CD4-positive, alpha-beta T cell treated with Interleukin-6 for 4 hours (primary cell): ENCODE measurements at regions not wholly inside any gene's neighbourhood (a gene's known extent, or its start where the extent isn't known, plus 50 kb on each side); places are given as distances from the start of the nearest gene placed in this dataset.

Experiments
- DNase-seq: peaks from one replicate; pipeline ENCODE4 v3.0.0-alpha.2; 2020; ENCODE audit warnings: mixed read lengths

DNA sequence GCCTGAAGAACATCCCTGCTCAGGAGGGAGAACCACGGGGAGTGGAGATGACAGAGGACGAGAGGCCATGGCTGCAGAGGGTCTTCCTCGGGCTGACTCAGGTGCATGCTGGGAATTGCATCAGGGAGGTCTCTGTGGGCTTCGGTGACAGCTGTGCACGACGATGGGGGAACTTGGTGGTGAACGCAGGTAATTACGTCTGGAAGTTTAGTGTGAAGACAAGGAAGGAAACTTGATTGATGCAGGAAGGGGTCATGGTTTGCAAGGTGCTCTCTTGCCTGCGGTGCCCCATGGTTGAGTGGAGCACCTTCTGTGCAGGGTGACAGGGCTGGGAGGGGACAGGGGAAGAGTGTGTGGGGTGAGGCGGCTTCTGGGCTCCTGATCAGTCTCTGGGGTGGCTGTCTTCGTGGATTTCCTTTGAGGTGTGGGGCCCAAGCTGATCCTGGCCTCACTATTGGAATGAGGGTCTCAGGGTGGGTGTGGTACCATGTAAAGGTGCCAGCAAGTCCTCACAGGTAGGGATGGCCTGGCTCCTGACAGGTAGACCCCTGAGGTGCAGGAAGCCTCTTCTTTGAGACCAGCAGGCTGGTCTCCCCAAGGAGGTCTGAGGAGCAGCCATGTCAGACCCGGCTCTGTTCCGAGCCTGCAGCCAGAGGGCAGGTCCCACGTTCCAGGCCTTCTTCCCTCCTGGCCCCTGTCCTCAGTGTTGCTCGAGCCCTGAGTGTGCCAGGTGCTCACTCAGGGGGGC, 1020.1 kb downstream of the TBC1D22A start:
- DNase-seq: no peak

DNA sequence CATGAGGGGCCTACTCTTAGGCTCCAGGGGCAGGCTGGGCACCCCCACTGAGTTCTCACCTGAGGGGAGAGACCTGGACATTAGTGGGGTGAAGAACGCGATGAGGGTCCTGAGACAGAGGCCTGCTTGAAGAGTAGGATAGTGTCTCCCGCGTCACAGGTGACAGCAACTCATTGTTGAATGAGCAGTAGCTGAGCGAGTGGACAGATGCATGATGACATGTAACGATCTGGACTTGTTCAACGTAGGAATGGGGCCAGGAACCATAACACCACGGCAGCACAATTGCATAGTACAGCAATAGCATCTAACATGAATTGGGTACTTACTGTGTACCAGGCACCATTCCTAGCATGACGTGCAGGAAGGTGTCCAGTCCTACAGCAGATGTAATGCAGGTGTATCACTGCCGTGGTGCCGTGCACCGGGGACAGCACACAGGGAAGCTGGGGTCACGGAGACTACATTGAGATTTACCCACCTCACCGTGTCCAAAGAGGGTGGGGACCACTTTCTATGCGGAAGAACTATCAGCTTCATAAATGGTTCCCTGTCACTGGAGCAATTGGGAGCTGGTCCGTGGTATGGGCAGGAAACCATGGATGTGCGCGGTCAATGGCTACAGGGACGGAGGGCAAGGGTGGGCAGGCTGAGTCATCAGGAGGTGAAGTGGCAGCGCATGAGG, 1019.1 kb downstream of the TBC1D22A start:
- DNase-seq: no peak

DNA sequence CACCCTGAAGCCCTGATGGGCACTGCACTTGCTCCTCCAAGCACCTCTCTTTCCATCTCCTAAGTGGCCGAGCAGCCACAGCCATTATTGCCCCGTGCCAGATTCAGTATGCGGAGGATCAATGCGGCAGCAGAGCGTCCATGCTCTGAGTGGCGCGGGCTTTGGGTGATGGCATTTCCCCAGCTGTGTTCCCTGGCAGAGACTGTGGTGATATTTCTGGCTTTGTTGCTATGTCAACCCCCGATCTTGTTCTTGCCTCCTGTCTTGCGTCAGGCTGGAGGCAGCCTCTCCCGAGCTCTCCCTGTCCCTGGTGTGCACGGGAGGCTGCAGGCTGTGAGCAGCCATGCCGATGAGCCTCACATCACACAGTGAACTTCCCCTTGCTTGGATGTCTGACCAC, 1018.6 kb downstream of the TBC1D22A start:
- no peak for DNase-seq

DNA sequence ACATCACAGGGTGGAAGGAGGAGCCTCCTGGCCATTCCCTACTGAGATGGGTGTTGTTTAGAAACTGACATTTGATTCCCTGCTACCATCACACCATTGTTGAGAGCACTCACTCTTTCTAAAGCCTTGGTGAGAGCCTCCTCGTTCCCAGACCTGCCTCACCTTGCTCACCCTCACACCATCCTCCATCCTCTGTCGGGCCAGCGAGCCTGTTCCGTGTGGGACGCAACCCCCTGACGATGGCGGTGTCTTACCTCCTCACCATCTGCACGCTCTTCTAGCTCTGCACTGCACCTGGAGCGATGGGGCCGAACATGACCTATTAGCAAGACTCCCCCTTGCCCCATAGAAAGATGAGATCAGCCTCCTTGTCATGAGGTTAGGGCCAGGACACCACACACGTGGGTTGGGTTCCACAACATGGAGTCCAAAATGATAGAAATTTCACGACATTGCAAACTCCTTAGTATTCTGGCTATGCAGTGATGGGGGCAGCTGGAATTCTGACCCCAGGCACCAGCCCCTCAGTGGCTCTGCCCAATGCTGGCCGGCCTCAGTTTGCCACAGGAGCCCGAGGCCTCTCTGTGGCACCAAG, 1017.9 kb downstream of the TBC1D22A start:
- DNase-seq: no peak

DNA sequence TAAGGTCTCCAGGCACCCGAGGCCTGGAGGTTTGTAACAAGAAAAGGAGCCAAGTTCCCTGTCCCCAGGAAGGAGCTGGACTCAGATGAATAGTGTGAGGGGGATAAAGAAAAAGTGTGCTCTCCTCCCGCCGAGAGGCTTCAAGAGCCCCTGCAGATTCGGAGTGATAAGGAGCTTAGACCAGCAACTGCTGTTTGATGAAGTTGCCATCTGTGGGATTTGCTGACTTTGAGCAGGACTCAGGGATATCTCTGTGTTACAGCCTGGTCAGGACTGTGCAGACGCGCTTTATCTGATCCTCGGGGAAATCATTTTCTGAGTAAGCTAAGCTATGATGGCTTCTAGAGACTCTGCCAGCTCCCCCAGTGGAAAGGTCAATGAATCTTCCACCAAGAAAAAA, 1017.0 kb downstream of the TBC1D22A start:
- DNase-seq: no peak

DNA sequence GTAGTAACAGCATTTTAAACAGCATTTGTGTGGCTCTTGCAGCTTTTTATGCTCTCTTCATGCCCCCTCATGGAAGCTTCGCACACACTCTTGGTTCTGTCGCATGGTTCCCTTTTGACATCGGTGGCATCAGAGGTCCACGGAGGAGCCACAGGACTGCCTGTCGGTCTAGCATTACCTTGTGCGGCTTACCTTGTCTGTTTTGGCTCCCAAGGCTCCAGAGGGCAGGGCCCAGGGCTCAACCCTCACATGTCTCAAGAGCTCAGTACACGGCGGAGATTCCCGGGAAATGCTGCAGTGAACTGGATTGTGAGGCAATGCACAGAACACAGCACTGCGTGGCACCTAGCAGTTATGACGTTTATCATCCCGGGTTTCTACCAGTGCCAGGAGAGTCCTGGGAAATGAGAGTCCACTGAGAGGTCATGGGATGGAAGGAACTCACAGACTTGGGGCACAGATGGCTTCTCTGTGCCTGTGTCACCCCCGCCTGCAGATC, 1015.8 kb downstream of the TBC1D22A start:
- DNase-seq: no peak

DNA sequence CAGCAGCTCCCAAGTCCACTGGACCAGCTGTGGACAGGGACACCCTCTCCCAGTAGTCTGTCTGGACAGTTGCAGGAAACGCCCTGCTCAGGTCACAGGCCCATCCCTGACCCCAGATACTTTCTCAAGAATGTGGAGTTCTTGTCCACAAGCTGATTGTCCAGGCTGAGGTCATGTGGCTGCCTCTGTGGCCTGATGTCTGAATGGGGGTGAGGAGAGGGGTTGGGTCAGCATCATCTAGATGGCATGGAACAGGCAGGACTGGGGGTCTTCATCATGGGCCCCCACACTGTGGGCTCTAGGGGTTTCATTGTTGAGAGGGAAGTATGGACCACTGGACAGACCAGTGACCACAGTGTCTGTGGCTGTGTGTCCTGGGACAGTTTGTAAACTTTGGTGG, 1015.0 kb downstream of the TBC1D22A start:
- DNase-seq: no peak

DNA sequence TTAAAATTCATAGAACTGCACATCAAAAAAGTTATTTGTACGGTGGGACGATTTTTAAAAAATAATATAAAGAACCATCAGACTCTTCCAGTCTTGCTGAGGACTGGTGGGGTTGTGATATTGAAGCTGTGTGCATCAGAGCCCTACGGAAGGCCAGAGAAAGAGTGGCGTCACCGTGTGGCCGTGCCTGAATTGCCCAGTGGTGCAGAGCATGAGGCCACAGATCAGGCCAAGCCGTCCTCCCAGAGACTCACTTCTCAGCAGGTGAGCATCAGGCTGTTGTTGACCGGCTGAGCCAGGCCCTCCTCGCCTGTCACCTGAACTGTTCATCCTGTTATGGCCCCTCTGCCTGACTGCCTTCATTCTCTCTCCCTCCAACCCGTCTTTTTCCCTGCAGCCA, 1013.9 kb downstream of the TBC1D22A start:
- DNase-seq: no peak

DNA sequence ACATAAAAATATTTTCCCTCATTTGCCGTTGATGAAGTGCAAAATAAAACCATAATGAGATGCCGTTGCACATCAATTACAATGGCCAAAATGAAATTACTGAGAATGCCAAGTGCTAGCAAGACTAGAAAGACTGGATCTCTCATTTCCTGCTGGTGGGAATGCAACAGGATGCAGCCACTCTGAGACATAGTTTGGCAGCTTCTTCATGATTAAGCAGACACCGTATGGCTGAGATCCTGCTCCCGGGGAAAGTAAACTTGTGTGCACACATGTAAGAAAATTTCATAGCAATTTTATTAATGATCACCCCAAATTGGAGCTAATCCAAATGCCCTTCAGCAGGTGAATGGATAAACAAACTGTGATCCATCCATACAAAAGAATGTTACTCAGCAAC, 1013.2 kb downstream of the TBC1D22A start:
- DNase-seq: no peak

DNA sequence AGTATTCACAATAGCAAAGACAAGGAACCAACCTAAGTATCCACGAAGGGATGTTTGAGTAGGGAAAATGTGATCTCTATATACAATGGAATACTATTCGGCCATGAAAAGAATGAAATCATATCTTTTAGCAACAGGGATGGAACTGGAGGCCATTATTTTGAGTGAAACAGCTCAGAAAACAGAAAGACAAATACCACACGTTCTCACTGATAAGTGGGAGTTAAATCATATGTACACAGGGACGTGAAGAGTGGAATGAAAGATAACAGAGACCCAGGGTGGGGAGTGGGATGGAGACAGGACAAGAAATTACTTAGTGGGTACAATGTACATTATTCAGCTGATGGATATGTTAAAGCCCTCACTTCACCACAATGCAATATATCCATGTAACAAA, 1012.7 kb downstream of the TBC1D22A start:
- DNase-seq: no peak

DNA sequence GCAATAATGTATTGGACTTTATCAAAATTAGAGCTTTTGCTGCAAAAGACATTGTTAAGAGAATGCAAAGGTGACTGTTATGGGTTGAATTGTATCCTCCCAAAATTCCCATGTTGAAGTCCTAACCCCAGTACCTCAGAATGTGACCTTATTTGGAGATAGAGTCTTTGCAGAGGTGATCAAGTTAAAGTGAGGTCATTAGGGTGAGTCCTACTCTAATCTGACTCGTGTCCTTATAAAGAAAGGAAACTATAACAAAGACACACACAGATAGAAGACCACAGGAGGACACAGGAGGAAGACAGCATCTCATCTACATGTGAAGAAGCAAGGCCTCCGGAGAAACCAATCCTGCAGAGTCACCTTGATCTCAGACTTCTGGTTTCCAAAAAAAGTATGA, 1011.2 kb downstream of the TBC1D22A start:
- DNase-seq: no peak

DNA sequence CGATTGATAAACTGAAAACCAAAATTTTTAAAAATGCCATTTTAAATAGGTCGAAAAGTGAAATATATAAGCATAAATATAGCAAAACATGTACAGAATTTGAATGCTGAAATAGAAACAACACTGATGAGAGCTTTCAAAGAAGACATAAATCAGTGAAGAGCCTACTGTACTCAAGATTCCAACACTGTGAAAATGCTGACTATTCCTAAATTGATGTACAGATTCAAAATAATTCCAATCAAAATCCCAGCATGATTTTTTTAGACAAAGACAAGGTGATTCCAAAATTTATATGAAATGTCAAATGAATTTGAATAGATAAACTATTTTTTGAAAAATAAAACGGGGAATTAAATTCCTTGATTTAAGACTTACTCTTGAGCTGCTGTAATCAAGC, 1010.4 kb downstream of the TBC1D22A start:
- no peak for DNase-seq

DNA sequence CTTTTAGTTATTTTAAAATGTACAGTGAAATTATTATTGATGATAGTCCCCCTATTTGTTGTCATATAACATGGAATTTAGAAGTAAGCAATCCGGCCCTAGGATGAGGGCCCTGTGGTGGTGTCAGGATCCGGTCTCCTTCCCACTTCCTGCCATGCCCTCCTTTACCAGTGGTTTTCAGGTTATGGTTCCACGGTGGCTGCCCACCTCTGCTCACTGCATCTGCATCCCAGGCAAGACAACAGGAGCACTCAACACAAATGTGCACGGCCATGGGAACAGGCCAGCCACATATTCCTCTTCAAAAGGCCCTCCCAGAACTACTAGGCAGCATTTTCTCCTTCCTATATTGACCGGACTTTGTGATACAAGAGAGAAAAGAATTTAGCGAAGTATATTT, 1007.2 kb downstream of the TBC1D22A start:
- DNase-seq: no peak

DNA sequence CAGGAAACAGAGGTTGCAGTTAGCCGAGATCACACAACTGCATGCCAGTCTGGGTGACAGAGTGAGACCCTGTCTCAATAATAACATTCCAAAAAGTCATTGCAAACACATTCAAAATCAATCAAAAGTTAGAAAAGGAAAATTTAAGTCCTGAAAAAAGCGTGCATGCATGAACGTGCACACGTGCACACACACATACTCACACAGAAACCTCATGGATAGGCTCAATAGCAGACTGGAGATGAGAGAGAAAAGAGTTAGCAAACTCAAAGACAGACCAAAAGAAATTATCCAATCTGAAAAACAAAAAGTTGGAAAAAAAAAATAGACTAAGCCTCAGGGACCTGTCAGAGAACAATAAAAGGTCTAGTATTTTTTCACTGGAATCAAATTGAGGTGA, 1005.6 kb downstream of the TBC1D22A start:
- no peak for DNase-seq

DNA sequence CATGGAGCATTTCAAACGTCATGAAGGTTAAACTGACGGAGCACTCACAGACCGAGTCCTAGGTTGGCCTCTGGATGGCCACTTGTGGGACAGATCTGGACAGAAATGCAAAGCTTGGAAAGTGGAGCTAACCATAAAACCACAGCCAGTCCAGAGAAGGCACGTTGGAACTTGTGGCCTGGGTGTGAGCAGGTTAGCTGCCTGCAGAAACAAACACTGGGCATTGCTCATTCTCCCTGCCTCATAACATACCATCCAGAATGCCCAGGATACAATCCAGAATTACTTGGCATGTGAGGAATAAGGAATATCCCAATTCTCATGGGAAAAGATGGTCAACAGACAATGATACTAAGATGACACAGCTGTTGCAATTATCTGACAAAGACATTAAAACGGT, 1005.0 kb downstream of the TBC1D22A start:
- no peak for DNase-seq

DNA sequence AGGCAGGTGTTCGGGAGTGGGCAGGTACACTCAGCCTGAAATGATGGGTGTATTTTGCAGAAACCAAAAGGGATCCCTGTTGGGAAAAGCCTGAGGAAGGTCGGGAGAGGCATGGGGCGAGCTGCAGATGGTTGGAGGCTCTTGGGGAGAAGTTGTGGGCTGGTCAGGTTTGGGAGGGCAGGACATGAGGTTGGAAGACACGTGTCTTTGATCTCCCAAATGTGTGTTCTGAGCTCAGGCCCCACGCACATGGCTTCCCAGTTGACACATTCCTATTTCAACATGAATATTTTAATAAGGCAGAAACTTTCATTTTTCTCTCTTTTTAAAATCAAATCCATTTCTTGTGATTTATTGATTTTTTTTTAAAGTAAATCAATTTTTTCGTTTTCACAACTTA, 1003.3 kb downstream of the TBC1D22A start:
- no peak for DNase-seq

DNA sequence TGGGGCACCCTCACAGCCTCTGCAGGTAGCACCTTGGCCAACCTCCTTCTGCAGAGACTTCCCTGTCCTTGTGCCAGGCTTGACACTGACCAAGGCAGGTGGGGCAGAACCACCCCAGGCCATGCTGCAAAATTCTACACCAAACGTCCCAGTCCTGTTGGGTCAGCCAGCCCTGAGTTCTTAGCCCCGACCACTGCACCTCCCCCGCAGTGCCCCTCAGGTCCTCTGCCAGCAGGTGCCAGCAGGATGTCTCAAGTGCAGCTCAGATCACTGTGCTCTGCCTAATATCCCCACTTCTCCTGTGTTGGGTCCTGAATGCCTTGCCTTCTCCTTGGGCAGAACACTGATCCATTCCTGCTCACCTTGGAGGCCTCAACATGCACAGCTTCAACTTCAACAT, 999.7 kb downstream of the TBC1D22A start:
- DNase-seq: no peak

DNA sequence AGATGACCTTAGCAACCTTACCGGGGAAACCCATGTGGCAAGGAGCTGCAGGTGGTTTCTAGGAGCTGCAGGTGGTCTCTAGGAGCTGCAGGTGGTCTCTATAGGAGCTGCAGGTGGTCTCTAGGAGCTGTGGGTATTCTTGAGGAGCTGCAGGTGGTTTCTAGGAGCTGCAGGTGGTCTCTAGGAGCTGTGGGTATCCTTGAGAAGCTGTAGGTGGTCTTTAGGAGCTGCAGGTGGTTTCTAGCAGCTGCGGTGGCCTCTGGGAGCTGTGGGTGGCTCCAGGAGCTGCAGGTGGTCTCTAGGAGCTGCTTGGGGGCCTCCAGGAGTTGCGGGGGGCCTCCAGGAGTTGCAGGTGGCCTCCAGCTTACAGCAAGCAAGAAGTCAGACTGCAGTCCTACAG, 997.5 kb downstream of the TBC1D22A start:
- no peak for DNase-seq

DNA sequence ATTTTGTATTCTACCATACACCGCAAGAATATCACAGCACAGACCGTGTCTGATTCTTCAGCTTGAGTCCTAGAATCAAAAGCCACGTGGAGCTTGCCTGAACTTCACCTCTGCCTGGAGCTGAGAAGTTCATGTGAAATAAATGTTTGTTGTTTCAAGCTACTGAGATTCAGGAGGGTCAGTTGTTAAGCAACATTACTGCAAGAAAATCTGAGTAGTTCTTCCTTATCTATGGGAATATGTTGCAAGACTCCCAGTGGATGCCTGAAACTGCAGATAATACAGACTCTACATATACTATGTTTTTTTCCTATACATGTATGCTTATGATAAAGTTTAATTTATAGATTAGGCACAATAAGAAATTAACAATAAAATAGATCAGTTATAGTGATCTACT, 995.3 kb downstream of the TBC1D22A start:
- DNase-seq: no peak

DNA sequence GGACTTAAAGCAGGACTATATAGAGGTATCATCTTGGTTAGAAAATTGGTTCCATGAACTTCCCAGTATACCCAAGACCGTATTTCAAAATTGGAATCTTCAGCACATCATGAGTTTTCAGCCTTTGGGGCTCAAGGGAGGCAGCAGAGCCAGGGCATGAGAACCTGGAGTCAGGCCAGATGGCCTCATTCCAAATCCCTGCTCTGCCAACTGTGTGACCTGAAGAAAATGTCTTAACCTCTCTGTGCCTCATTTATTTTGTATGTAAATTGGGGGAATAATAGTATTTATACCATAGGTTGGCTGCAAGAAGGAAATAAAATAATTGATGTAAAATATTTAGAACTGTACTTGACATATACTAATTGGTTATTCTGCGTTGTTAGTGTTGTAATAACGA, 987.6 kb downstream of the TBC1D22A start:
- no peak for DNase-seq

DNA sequence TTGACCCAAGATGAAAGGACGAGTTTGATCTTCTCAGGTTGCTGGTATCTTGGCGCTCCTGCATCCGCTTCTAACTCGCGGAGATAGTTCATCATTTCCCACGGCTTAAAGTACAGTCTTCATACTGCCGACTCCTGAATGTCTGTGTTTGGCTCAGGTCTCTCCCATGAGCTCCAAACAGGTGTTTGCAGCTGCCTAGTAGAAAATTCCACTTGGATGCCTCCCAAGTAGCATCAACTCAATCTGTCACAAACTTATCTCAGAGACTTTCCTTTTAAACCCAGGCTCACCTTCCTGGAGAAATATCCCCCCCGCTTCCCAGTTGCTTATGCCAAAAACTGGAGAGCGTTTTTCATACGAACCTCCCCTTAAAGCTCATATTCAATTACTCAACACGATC, 986.5 kb downstream of the TBC1D22A start:
- no peak for DNase-seq

DNA sequence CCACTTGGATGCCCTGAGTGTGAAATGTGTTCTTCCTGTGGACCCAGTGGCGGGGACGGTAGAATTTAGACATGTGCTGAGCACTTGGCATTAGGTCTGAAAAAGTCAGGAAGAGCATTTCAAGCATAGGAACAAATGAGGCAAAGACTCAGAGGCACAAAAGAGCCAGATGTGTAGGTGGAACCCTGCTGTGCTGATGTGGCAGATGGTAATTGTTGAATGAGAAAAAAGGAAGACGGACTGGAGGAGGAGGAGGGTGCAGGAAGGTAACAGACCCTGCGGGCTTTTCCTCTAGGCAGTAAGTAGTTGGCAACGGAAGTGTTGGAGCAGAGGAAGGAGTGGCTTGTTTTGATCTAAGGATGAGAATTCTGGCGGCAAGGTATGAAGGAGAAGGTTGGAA, 985.8 kb downstream of the TBC1D22A start:
- no peak for DNase-seq

DNA sequence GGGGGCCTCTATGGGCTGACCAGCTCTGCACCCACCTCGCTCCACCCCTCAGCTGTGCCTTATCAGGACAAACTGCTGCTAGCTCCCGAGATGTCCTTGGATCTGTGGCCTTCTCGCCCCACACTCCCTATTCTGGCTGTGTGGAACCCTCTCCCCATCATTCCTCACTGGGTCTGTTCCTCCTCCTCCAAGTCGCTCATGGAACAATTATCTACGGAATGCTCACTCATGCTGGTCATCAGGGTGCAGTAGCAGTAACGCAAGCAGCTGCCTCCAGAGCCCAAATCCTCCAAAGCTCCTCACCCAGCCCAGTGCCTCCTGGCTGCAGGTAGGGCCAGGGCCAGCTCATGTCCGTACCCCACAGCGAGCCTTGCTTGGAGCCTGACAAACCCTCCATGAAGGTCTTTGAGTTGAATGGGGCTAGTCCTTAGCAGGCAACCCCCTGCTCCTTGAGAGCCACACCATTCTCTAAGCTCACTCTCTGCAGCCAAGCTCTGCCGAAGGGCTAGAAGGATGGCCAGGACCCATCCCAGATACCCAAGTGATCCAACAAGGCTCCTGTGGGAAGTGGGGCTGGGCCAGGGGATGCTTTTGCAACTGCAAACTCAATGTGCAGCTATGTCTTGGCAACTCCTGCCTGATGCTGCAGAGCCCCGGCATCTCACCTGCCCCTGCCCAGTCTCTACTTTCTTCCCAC, 977.8 kb downstream of the TBC1D22A start:
- no peak for DNase-seq
